Thyroid gland (tissue), 4 donors: ENCODE measurements at regions not wholly inside any gene's neighbourhood (a gene's known extent, or its start where the extent isn't known, plus 50 kb on each side); places are given as distances from the start of the nearest gene placed in this dataset.

ENCODE experiments used
- CTCF ChIP-seq, 6 experiments: fragments of 200-600 bp in 3 of 6; fragments of 450-650 bp in 3 of 6; sonication (generic) in 3 of 6; IDR thresholded peaks; one replicate each; pipeline ENCODE4 v1.5.1; 2016 to 2019; ENCODE audit warnings: antibody characterized with exemption in 6 of 6, mild to moderate bottlenecking in 2 of 6, inconsistent platforms in 1 of 6, moderate library complexity in 1 of 6
- POLR2A ChIP-seq, 2 donors: fragments of 450-650 bp; IDR thresholded peaks; one replicate each; pipeline ENCODE4 v1.6.1; 2017; ENCODE audit warnings: antibody characterized with exemption in 2 of 2, mild to moderate bottlenecking in 2 of 2, moderate library complexity in 1 of 2

GRCh38 chrX:129035180-129035579 lies 488.1 kb downstream of the SMARCA1 start:
- TF ChIP-seq CTCF (IDR thresholded peaks at IDR 0.05) (no peak), POLR2A (IDR thresholded peaks at IDR 0.05) (no peak)
